Endothelial cell of umbilical vein (primary cell): ENCODE measurements at regions not wholly inside any gene's neighbourhood (a gene's known extent, or its start where the extent isn't known, plus 50 kb on each side); places are given as distances from the start of the nearest gene placed in this dataset.

ENCODE experiments used
- BruUV-seq: library from RNA; stranded (reverse); fragments of 400-500 nt; replicated peaks from 2 replicates; lab custom pipeline; 2021; lab: Mats Ljungman, UMichigan
- CTCF ChIA-PET: fragments of 300-600, 350-600 bp; sonication (Branson Sonifier 250); formaldehyde crosslinking; loops from one replicate; lab custom pipeline; 2021; ENCODE audit warnings: antibody characterized with exemption, inconsistent platforms; lab: Charles Lee
- POLR2A ChIA-PET: fragments of 300-600, 350-600 bp; sonication (Branson Sonifier 250); formaldehyde crosslinking; loops from one replicate; lab custom pipeline; 2021; ENCODE audit warnings: antibody characterized with exemption, inconsistent platforms; lab: Charles Lee
- DNase-seq: peaks from one replicate; pipeline ENCODE4 v3.0.0-alpha.2; 2011; ENCODE audit warnings: low read depth, low spot score
- FAIRE-seq: peaks from 2 replicates; lab custom pipeline; 2011; peaks lifted over from hg19 to GRCh38; lab: Jason Lieb, UNC
- H2AFZ ChIP-seq: 2 replicates; pipeline ENCODE4 v1.6.0; 2012; ENCODE audit warnings: low read depth, low read length, control low read depth, inconsistent platforms
- H3K27ac ChIP-seq: 2 replicates; pipeline ENCODE4 v1.5.1; 2011; ENCODE audit warnings: low read depth, mild to moderate bottlenecking, control low read depth, low read length, moderate library complexity; ENCODE audit not compliant: insufficient read depth
- H3K27me3 ChIP-seq, 2 experiments: 2 replicates each; pipeline versions ENCODE4 v1.6.0 to v1.6.1; 2011; ENCODE audit warnings: low read length in 2 of 2, mixed read lengths in 1 of 2; ENCODE audit not compliant: control insufficient read depth in 2 of 2, insufficient read depth in 2 of 2
- H3K36me3 ChIP-seq, 2 experiments: 2 replicates in 1 of 2; 3 replicates in 1 of 2; pipeline ENCODE4 v1.5.1; 2011; ENCODE audit warnings: low read length in 2 of 2, mild to moderate bottlenecking in 1 of 2, moderate library complexity in 1 of 2; ENCODE audit not compliant: control insufficient read depth in 2 of 2, insufficient read depth in 2 of 2; ENCODE audit errors: extremely low read depth in 1 of 2
- H3K4me1 ChIP-seq: 3 replicates; pipeline ENCODE4 v1.5.1; 2011; ENCODE audit warnings: mild to moderate bottlenecking, low read length; ENCODE audit not compliant: control insufficient read depth, insufficient read depth; ENCODE audit errors: extremely low read depth
- H3K4me2 ChIP-seq: 2 replicates; pipeline ENCODE4 v1.6.1; 2011; ENCODE audit warnings: low read length, control low read depth, mixed read lengths; ENCODE audit not compliant: insufficient read depth
- H3K4me3 ChIP-seq, 3 experiments: fragments of 200-600 bp in 1 of 3; sonication (generic), shearing (Covaris generic) in 1 of 3; replicated peaks in 1 of 3; 2 replicates each; pipeline ENCODE4 v1.5.1; 2011 to 2016; ENCODE audit warnings: control low read depth in 3 of 3, low read length in 3 of 3, mild to moderate bottlenecking in 2 of 3, inconsistent platforms in 1 of 3, low read depth in 1 of 3, moderate library complexity in 1 of 3; ENCODE audit not compliant: insufficient read depth in 1 of 3
- H3K79me2 ChIP-seq: 2 replicates; pipeline ENCODE4 v1.6.0; 2012; ENCODE audit warnings: low read length, inconsistent platforms; ENCODE audit not compliant: control insufficient read depth, insufficient read depth
- H3K9ac ChIP-seq: replicated peaks from 2 replicates; pipeline ENCODE3; 2011; ENCODE audit warnings: low read length, control low read depth; ENCODE audit not compliant: insufficient read depth; ENCODE audit errors: extremely low read depth
- H3K9me1 ChIP-seq: replicated peaks from 3 replicates; pipeline ENCODE4 v1.6.0; 2011; ENCODE audit warnings: mild to moderate bottlenecking, low read length; ENCODE audit not compliant: control insufficient read depth, insufficient read depth; ENCODE audit errors: extremely low read depth
- H3K9me3 ChIP-seq: replicated peaks from 2 replicates; pipeline ENCODE4 v1.5.1; 2012; ENCODE audit warnings: low read length, inconsistent platforms; ENCODE audit not compliant: control insufficient read depth, insufficient read depth
- H4K20me1 ChIP-seq: replicated peaks from 2 replicates; pipeline ENCODE3; 2011; ENCODE audit warnings: mild to moderate bottlenecking, low read length; ENCODE audit not compliant: control insufficient read depth, insufficient read depth; ENCODE audit errors: extremely low read depth
- CTCF ChIP-seq, 2 donors: IDR thresholded peaks; 1 replicate in 1 of 2; 2 replicates in 1 of 2; pipeline ENCODE4 v1.5.1; 2011; ENCODE audit warnings: low read length in 2 of 2, mild to moderate bottlenecking in 2 of 2, moderate library complexity in 2 of 2, control low read depth in 1 of 2, inconsistent platforms in 1 of 2, low read depth in 1 of 2; ENCODE audit not compliant: insufficient read depth in 1 of 2; ENCODE audit errors: extremely low read depth in 1 of 2
- EZH2 ChIP-seq: IDR thresholded peaks from 2 replicates; pipeline ENCODE4 v1.6.1; 2012; ENCODE audit warnings: borderline replicate concordance, low read depth, mild to moderate bottlenecking, moderate library complexity, low read length, inconsistent platforms; ENCODE audit not compliant: severe bottlenecking
- FOS ChIP-seq: IDR thresholded peaks from 2 replicates; pipeline ENCODE4 v1.6.1; 2011; ENCODE audit warnings: mild to moderate bottlenecking, low read length, moderate library complexity, borderline replicate concordance; ENCODE audit not compliant: insufficient read depth
- GATA2 ChIP-seq: IDR thresholded peaks from 2 replicates; pipeline ENCODE4 v1.7.0; 2011; ENCODE audit warnings: low read depth, mild to moderate bottlenecking, moderate library complexity, mixed read lengths, low read length; ENCODE audit not compliant: insufficient read length, insufficient read depth
- JUN ChIP-seq: IDR thresholded peaks from 2 replicates; pipeline ENCODE4 v1.6.1; 2011; ENCODE audit warnings: borderline replicate concordance, low read depth; ENCODE audit not compliant: insufficient read length, insufficient read depth
- MAX ChIP-seq: IDR thresholded peaks from 2 replicates; pipeline ENCODE4 v1.6.1; 2011; ENCODE audit not compliant: insufficient read depth, insufficient read length
- MYC ChIP-seq: IDR thresholded peaks from one replicate; pipeline ENCODE4 v1.6.1; 2011; ENCODE audit warnings: mild to moderate bottlenecking, low read depth, low read length
- POLR2A ChIP-seq: IDR thresholded peaks from 2 replicates; pipeline ENCODE4 v1.6.1; 2012; ENCODE audit warnings: low read depth, mild to moderate bottlenecking, control low read depth, low read length
- POLR2AphosphoS5 ChIP-seq: IDR thresholded peaks from 2 replicates; pipeline ENCODE4 v1.6.1; 2012; ENCODE audit warnings: low read depth, mild to moderate bottlenecking, control low read depth, low read length, moderate library complexity; ENCODE audit not compliant: insufficient read depth
- dilution Hi-C: fragments of 300-500 bp; cut with MboI; formaldehyde crosslinking; loops from one replicate; pipeline ENCODE4 v1.15.0; 2019; ENCODE audit warnings: low sequenced_read_pairs; ENCODE audit not compliant: extremely low pct_ligation_motif_present
- intact Hi-C: fragments of 100-400 bp; cut with micrococcal nuclease; formaldehyde crosslinking; loops from one replicate; pipeline ENCODE4 v1.10.0; 2022

GRCh38 chr1:215489771-215490565 lies 77.1 kb upstream of the KCTD3 start:
- CTCF ChIA-PET, result interaction anchor here (1.0 kb wide), 1 partner anchor 11 kb away, joined by 3 read pairs; no protein-coding TSS in a partner anchor
- no peak overlapping the region for H3K4me2 ChIP-seq
- POLR2A ChIA-PET, result no interaction called here
- BruUV-seq, result no TSS peak
- DNase-seq (no peak), FAIRE-seq (no peak)
- H3K27me3 ChIP-seq, result no peaks in the 10 kb centered on the region
- no peak for TF ChIP-seq MAX
- TF ChIP-seq EZH2, result no peak
- TF ChIP-seq GATA2, result no peak
- TF ChIP-seq CTCF (IDR thresholded peaks at IDR 0.05; ENCODE audit: extremely low read depth in 1 of 2, insufficient read depth in 1 of 2, low read depth in 1 of 2, low read length in 2 of 2), result no peak
- no peak for TF ChIP-seq POLR2AphosphoS5
- no peak for TF ChIP-seq FOS
- TF ChIP-seq MYC, result no peak
- no peak for TF ChIP-seq JUN
- TF ChIP-seq POLR2A, result no peak
- dilution Hi-C loops (no loop called here), intact Hi-C loops (no loop called here)
- no peaks in the 10 kb centered on the region for H3K4me1 ChIP-seq
- H3K9ac ChIP-seq, result no peak overlapping the region
- no peaks in the 10 kb centered on the region for H3K9me1 ChIP-seq
- no peak overlapping the region for H3K27ac ChIP-seq
- no peaks in the 10 kb centered on the region for H3K9me3 ChIP-seq
- no peaks in the 10 kb centered on the region for H3K36me3 ChIP-seq
- H2AFZ ChIP-seq, result no peak overlapping the region
- H3K79me2 ChIP-seq, result no peaks in the 10 kb centered on the region
- H4K20me1 ChIP-seq, result no peaks in the 10 kb centered on the region
- no peak overlapping the region for H3K4me3 ChIP-seq
